ENCODE measurements at regions not wholly inside any gene's neighbourhood (a gene's known extent, or its start where the extent isn't known, plus 50 kb on each side); places are given as distances from the start of the nearest gene placed in this dataset.
A peak's percentile ranks its signal among the peaks of the same experiment; 100 is the strongest.
"Not testable (repeated sequence)": the region's sequence is repeated elsewhere in the genome, so short reads cannot be mapped to it uniquely, and the experiment has no call there.

DNA sequence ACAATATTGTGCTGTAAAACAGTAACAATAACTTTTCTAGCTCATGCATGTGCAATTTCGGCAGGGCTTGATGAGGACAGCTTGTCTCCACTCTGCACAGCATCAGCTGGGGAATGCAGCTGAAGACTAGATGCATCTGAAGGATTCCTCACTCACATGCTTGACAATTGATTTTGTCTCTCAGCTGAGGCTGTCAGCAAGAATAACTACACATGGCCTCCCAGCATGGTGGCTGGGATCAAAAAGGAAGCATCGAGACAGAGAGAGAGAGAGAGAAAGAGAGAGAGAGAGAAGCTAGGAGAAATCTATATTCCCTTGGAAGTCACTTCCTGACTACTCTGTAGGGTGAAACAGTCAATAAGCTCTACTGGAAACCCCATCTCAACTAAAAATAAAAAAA, 487.1 kb downstream of the PLOD2 start:
- DNase-seq: peak; percentile 3

DNA sequence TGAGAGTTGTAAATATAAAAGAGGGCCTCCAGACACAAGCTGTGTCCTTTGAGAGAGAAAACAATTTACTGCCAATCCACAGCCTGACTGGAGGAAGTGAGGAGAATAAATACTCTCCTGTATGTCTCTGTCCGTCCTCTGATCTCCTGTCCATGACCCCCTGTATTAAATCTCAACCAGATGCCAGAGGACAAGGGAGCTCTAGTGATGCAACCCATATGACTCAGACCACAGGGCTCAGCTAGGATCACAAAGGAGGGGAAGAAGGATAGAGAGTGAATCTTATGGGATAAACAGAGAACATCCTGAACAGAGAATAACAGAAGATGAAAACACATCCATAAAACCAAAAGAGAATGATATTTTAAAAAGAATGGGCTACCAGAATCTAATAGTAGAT, 482.6 kb downstream of the PLOD2 start:
- DNase-seq: no peak

DNA sequence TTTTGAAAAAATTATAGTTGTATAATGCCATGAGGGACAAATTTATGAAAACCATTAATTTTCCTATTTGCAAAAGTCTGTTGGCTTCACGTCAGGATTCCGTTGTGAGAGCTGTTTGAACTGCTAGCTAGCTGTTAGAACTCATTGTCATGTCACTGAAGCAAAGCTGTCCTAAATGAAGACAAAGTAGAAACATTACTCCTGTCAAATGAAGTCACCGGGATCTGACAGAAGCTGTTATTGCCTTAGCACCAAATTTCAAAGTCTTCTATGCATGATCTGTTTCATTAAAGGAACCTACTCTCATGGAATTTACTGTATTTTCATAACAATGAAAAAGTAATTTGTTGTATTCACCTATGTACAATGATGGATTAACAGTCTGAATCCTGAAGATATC, 479.8 kb downstream of the PLOD2 start:
- no peak for DNase-seq

DNA sequence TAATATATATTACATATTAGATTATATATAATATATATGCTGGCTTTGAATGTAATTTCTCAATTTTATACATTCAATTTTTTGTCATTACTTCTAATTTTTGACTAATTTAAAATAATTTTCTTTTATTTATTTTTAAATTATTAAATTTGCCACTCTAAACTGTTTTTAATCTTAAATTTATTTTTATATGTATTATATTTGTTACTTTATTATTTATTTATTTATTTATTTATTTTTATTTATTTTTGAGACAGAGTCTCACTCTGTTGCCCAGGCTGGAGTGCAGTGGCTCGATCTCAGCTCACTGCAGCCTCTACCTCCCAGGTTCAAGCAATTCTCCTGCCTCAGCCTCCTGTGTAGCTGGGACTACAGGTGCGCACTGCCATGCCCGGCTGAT, 473.0 kb downstream of the PLOD2 start:
- DNase-seq: not testable (repeated sequence)

DNA sequence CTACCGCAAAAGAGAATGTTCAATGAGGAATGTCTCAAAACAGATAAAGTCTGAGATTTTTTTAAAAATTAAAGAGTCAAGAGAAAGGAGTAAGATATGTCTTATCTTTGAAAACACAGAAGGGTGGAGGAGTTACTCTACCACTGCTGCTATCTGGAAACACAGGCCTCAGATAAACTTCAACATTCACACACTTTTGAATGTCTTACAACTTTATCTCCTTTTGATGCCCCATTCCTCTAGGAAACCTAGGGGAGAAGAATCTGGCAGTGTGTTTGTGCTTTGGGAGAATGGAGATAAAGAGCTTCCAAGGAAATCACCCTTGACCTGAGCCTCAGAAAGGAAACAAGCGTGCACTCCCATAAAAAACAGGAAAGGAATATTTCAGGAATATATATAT, 468.2 kb downstream of the PLOD2 start:
- DNase-seq: no peak

DNA sequence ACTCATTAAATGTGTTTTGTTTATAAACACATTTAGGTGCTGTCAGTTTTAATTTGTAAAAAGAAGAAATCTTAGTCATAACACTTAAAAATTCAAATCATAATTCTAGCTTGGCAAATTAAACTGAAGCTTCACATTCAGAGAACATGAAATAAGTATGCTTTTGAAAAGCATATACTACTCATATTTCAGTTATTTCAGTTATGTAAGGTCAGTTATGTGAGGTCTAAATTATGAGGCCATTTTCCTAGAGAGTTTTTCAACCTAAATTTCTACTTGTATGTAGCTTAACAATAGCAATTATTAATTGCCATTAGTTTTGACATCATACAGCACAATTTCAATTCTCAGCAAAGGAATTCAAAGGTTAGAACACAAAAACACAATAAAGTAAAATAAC, 465.0 kb downstream of the PLOD2 start:
- DNase-seq: no peak

DNA sequence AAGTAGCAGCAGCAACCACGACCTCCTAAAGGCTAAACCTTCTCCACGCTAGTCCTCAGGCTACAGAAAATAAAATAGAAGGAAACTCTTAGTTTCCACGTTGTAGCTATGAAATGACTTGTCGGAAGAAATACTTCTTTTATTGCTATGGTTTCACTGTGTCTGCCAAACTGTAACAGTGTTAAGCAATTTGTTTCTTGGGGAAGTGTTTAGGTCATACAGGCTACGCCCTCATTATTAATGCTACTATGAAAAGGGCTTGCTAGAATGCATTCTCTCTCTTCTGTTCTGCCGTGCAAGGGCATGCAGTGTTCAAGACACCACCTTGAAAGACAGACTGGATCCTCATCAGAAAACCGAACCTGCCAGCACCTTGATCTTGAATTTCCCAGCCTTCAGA, 462.7 kb downstream of the PLOD2 start:
- no peak for DNase-seq

DNA sequence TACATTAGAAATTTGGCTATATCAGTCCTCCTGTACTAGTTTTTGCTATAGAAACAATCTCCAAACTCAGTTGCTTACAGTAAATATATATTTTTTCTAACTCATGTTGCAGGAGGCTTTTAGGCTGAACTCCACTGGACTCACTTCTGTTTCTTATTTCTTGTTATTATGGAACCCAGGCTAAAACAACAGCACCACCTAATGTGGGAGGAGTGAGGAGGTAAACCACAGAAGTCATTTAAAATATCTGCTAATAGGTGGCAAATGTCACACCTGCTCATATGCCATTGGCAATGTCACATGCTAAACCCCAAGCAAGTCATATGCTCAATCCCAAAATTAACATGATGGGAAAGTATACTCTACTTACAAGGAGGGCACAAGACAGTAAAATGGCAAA, 462.2 kb downstream of the PLOD2 start:
- no peak for DNase-seq

DNA sequence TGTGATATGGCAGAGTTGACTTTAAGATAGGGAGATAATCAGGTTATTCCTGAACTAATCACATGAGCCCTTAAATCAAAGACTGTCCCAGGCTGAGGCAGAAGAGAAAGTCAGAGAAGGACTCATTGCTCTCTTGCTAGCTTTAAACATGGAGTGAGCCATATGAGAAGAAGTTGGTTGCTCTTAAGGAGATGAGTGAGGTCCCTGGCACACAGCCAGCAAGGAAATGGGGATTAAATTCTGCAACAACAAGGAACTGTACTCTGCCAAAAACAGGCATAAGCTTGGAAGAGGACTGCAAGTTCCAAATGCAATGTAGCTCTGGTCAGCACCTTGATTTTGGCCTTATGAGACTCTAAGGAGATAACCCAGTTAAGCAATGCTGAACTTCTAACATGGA, 457.0 kb downstream of the PLOD2 start:
- DNase-seq: no peak

DNA sequence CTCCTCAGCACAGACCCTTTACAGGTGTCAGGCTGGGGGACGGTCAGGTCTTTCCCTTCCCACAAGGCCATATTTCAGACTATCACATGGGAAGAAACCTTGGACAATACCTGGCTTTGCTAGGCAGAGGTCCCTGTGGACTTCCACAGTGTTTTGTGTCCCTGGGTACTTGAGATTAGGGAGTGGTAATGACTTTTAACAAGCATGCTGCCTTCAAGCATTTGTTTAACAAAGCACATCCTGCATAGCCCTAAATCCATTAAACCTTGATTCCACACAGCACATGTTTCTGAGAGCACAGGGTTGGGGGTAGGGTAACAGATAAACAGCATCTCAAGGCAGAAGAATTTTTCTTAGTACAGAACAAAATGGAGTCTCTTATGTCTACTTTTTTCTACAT, 451.2 kb downstream of the PLOD2 start:
- not testable (repeated sequence) for DNase-seq

DNA sequence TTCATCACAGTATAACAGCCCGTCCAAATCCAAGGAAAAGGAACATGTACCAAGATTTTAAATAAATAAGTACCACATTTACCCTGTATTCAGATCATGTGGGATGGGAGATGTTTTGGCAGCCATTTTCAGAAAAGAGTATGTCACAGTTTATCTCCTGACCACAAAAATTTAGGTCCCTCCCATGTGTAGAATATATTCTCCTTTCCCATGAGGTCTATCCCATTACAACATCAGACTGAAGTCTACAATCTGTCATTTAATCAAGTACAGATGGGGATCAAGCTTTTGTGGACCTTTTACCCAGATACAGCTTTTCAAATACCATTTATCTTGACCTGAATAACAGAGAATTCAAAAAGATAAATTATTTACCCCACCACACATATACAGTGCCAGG, 444.5 kb downstream of the PLOD2 start:
- DNase-seq: no peak

DNA sequence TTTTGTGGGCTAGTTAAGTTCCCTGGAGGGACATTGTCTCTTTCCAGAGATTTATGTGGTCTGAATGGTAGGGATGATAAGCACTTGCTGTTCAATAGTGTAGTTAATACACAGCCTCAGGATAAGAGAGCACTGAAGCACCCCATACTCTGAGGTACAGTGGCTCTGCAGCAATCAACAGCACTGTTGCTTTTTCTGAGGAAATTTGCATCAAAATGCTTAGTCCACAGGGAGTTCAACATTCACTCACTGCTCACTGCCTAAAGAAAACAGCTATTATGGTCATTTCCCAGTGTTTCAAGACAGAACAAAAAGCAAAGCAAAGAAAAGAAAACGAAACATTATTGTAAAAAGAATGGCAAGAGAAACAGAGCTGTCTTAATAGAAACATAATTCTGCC, 441.9 kb downstream of the PLOD2 start:
- peak; percentile 67 for DNase-seq

DNA sequence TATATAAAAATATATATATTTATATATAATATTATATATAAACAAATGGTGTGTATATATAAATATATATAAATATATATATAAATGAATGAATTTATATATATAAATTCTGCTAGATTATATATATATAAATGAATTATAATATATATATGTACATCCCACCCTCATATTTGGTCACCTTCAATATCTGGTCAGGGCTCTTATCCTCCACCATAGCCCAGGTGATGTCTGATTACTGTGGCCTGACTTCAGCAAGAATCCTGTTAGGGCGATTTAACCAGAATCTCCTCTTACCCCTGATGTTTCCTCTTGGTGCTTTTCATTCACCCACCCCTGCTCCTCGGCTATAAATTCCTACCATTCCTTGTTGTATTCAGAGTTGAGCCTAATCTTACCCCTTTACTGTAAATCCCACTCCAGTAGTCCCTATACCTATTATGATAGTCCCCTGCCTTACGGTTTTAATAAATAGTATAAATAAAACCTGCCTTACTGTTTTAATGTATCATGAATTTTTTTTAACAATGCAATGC, 439.6 kb downstream of the PLOD2 start:
- no peak for DNase-seq

DNA sequence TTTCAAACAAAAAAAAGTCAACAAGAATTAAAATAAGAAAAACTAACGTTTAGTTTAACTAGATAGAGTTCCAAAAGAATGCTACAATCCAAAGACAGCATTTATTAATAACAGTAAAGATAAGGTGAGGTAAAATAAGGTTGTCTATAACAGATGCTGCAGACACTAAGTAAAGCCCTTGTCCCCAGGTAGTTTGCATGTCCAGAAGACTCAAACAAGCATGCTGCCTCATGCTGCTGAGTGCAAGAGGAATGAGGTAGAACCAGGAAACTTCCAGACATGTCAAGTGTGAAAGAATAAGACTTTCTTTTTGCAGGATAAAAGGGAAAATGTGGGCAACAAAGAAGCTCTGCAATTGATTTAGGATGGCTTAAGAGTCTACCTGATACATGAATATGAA, 439.2 kb downstream of the PLOD2 start:
- DNase-seq: no peak

DNA sequence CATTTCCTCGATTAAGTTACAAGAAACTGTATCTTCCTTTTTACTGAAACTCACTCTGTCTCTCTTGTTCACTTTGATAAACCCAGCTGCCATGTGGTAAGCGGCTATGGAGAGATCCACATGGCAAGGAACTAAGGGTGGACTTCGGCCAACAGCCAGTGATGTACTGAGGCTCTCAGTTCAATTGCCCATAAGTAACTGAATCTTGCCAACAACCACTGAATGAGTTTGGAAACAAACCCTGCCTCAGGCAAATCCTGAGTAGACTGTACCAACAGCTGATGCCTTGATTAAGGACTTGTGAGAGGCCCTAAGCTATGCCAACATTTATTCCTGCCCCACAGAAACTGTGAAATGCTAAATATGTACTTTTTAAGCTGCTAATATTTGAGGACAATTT, 433.5 kb downstream of the PLOD2 start:
- no peak for DNase-seq

DNA sequence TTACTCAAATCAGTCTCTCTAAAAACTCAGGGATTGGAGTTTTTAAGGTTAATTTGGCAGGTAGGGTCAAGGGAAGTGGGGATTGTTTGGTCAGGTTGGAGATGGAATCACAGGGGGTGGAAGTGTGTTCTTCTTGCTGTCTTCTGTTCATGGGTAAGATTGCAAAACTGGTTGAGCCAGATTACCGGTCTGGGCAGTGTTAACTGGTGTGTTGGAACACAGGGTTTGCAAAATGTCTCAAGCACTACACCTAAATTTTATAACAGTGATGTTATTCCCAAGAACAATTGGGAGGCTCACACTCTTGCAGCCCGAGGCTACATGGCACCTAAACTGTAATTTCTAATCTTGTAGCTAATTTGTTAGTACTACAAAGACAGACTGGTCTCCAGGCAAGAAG, 425.4 kb downstream of the PLOD2 start:
- no peak for DNase-seq

DNA sequence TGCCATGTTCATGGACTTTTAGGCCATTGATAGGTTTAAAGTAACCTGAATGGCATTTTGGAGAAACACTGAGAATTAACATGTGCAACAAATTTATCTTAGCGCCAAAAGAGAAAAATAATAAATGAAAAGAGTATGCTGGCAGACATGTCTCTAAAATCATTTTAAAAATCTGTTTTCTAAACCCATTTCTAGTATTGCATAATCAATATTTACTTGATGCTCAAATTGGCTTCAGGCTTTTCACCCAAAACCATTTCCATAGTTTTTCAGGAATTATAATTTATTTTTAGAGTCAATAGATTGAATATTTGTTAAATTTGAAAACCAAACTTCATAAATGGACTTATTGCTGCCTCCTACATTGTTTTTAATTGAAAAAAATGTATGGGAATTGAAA, 423.0 kb downstream of the PLOD2 start:
- DNase-seq: no peak

DNA sequence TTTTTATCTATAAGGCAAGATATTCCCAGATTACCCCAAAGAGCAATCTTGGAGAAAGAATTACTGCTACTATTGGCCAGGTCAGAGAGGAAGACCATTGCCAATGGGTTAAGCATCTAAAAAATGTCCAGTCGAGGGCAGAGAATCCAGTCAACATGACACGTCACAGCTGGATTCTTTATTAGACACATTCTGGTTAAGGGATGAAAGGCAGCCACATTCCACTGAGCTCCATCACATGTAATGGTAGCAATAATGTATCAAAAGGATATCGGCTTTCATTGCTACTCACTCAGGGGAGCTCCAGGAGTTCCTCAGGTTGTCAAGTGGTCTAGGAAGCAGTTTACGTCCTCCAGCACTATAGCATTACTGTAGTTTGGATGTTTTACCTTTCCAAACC, 421.1 kb downstream of the PLOD2 start:
- DNase-seq: no peak

DNA sequence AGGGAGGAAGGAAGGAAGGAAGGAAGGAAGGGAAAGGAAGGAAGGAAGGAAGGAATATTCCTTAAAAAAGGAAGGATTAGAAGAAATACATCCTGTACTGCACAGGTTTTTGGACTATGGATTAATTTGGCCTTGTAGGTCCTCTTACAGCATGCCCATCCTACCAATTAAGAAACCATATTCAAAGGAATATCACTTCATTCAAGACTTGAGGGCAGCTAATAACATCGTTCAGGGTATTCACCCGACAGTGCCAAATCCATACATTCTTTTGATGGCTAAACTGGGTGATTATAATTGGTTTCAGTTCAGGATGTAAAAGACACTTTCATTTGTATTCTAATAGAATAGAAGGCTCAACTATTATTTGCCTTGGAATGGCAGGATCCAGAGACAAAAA, 410.3 kb downstream of the PLOD2 start:
- no peak for DNase-seq

DNA sequence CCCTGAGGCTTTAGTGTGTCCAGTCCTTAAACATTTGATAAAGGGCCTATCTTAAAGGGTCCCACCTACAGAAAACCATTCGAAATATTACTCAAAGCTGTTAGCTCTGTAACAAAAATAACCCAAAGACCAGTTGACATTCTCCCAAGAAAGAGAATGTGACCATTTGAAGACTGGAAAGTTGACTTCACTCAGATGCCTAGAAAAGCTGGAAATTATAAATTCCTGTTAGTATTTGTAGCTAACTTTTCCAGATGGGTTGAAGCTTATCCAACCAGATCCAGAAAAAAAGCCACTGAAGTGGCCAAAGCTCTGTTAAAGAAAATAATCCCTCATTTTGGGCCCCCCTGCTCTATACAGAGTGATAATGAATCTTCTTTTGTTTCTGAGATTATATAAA, 408.4 kb downstream of the PLOD2 start:
- DNase-seq: no peak

DNA sequence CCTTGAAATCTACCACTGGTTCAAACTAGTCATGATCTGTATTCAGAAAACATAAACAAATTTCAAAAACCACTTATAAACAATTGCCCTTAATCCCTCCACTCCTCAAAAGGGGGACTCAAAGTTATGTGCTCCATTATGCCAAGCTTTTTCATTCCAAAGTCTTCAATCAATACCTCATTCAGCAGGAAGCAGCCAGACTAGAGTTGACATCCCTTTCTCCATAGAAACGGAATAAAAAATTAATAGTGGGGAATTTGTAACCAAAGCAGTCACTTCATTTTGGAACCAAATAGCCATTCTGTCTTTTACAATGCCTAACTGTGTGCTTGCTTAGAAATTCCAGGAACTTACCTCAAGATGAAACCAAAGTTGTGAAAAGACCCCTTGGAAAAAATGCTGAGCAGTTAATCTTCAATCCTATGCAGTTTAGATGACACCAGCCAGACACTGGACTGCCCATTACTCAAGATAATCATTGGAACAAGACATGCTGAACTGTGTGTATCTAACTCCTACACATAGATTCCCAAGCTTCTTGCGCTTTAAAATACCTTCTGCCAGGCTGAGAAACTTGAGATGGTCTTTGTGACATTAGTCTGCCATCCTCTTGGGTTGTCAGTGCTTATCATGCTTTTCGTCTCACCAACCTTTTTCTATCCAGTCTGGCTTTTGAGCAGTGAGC, 406.2 kb downstream of the PLOD2 start:
- no peak for DNase-seq

DNA sequence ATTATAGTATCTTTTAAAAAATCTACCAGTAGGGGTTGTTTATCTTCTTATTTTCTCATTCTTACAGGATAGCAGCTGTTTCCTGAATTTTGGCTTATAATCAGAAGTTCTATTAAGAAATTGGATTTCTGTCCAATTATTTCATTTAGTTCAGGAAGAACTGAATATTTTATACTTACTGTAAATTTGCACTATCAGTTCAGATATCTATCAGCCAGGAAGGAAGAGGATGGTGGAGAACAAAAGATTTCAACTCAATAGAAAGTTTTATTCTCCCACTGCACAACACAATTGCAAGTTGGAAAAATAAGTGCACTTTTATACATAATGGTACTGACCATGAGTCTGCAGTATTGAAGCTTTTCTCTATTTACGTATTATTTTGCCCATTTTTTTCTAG, 400.9 kb downstream of the PLOD2 start:
- no peak for DNase-seq

DNA sequence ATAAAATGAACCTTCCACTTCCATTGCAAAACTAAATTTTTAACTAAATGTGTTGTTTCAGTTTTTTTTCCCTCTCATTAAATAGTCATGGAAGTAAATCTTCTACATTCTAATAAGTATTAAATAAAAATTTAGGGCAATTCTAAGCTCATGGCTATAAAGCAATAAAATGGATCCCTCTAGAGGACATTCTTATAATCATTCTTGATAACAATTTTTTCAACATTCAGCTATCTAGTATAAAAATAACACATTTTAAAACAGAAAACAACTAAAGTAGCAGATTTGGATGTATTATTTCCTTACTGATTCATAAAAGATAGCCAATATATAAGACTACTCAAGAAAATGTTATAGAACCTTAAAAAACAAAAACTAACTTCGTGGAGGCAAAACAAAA, 393.1 kb downstream of the PLOD2 start:
- DNase-seq: no peak

DNA sequence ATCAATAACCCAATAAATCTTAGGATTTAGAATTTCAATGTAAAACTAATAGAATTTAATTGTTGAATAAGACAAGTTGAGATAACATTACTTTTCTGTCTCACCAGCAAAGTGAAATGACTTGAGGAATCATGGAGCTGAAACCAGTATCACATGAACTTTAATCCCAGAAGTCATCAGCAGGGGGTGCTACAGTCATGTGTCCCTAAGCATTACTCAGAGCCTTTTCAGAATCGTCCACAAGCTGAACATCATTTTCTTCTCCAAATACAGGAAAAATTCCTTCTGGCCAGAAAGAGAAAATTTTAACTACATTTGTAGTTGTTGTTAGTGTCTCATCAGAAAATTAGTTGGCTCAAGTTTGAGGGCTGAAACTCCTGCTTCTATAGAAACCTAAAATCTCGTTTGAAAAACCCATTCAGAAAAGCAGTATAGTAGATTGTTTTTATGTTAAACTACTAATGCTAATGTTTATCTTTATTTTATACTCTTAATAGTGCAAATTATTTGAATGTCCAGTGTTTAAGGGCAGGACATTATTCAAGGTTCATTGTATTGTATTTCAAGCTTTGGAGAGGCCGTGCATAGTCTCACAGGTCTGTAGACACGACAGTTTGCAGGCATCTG, 384.1 kb downstream of the PLOD2 start:
- DNase-seq: no peak

DNA sequence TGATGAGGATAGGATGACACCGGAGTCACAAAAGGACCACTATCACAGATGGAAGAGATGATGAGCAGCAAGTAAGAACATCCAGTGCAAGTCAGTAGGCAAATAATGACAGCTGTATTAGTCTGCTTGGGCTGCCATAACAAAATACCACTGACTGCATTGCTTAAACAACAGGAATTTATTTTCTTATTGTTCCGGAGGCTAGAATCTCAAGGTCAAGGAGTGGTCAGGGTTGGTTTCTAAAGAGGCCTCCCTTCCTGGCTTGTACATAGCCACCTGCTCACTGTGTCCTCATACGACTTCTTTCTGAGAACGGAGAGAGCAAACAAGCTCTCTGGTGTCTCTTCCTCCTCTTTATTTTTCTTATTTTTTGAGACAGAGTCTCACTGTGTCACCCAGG, 380.7 kb downstream of the PLOD2 start:
- no peak for DNase-seq

Measured in NCI-H2227 treated with DMSO at 0.1 percent for 48 hours (cell line).